ENCODE measurements at regions not wholly inside any gene's neighbourhood (a gene's known extent, or its start where the extent isn't known, plus 50 kb on each side); places are given as distances from the start of the nearest gene placed in this dataset.

- no peak for DNase-seq
Measured at GRCh38 chr7:53988376-53988775, 553.8 kb upstream of the VSTM2A start.

- no peak for DNase-seq
Measured at GRCh38 chr7:53993224-53993623, 549.0 kb upstream of the VSTM2A start.

DNA sequence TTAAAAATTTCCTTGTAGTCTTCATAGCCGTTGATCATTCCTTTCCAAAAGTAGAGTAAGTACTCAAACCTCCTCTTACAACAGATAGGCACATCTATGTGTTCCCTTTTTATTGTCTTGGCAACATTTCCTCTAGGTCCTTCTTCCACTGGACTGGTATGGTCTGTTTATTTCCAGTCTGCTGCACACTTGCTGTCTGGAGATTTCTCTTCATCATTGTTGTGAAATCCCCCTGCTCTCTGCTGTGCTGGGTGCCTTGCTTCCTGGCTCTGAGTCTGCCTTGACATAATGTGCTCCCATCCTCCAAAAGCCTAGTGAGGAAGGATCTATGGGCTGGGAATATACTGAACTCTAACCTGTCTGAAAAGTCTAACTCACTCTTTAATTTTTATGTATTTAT lies 545.3 kb upstream of the VSTM2A start:
- DNase-seq: no peak

- DNase-seq: no peak
Measured at GRCh38 chr7:54014765-54015164, 527.4 kb upstream of the VSTM2A start.

DNA sequence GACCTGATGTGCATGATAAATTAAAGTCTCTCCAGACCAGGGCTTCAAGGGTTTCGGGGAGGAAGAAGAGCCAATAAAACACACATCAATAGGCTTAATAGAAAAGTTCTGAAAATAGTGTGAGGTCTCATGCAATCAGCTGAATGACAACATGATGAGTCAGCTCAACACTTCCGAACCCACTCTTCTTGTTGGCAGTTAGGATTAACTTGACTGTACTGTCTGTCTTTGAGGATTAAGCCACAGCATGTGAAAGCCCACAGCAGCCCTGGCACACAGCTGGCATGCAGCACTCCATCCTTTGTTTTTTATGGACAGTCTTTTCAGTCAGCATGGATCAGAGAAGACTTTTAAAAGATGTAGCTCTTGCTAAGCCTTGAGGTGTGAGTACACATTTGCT lies 526.9 kb upstream of the VSTM2A start:
- DNase-seq: no peak

DNA sequence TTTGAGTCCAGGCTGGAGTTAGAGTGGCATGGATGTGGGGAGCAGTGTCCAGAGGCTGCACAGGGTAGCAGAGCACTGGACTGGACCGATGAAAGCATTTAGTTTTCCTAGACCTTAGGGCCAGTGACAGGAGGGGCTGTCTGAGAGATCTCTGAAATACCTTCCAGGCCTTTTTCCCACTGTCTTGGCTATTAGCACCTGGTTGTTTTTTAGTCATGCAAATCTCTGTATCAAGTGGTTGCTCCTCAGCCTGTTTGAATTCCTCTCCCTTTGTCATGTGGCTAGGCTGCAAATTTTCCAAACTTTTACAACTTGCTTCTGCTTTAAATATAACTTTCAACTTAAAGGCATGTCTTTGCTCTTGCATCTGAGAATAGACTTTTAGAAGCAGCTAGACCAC lies 504.3 kb upstream of the VSTM2A start:
- DNase-seq: no peak

DNA sequence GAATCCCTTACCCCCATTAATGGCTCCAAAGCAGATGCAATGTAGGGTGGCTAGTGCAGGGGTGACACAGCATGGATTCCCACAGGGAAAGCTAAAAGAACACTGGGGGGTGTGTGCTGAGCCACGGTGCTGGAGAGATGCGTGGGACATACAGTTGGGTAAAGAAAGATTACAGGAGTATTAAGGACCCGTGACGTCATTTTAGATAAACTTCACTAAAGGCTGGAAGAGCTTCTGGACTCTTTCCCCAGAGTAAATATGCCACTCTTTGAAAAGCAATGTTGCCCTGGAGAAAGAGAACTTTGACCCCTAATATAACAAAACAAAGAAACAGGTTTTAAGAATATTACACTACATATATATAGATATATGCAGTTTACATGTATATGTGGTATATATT lies 481.5 kb upstream of the VSTM2A start:
- DNase-seq: no peak

DNA sequence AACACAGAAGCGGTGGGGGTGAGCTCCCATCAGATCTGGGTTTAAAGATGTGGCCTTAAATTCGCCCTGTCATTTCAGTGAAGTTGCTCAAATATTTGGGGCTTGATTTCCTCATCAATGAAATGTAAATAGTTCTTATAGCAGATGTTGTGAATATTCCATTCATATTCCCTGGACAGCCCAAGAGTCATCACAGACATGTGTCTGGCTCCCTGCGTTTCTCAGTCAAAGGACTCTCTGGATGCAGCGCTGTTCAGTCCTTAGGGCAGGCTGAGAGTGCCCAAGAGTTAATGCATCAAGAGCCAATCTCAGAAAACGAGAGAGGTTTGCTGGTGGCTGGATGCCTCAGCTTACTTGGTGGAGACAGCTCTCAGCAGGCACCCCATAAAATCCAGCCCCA lies 475.5 kb upstream of the VSTM2A start:
- no peak for DNase-seq

DNA sequence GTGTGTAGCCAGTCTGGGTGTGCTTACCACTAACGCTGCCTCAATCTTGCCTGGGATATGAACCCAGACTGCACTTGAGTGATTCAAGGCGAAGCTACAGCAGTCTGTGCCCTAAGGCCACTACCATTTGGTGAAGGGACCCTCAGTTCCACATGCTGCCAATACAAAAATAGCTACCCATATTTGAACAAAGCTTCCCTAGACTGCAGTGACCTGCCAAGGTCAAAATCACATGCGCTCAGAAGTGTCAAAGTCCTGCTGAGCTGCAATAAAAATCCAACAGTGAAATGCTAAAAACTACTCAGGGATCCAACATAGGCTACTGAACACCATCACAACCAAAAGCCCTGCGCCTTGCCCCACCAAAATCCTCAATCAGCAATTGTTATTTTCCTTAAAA lies 472.3 kb upstream of the VSTM2A start:
- DNase-seq: no peak

DNA sequence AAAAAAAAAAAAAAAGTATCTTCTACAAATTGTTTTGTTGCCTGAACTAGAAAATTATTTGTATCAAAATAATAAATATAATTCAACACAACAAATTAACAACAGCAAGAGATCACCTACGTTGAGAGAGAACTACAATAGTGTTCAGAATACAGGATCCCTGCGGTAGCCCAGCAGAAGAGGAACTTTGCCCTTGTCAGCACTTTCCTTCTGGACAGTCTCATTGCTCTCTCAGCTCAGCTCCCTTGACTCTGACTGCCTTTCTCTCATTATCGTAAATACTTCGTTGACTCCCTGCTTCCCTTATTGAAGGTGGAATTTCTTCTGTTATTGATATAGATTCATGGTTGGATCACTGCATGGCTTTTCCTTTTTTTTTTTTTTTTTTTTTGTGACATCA lies 469.5 kb upstream of the VSTM2A start:
- DNase-seq: no peak

DNA sequence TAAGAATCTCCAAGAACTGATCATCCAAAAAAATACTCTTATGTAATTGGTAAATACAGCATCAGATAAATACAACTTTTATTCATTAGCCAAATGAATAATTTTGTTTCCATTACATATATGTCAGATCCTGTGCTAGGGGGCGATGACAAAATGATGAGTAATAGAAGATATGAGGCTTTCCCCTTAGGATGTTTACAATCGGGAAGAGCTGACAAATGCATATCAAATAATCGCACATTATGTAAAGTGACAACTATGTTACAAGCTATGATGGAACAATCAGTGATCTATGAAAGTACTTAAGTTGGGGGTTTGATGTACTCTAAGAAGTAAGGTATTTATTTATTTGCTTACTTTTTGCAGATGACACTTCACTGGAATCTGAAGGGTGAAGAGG lies 465.6 kb upstream of the VSTM2A start:
- no peak for DNase-seq

DNA sequence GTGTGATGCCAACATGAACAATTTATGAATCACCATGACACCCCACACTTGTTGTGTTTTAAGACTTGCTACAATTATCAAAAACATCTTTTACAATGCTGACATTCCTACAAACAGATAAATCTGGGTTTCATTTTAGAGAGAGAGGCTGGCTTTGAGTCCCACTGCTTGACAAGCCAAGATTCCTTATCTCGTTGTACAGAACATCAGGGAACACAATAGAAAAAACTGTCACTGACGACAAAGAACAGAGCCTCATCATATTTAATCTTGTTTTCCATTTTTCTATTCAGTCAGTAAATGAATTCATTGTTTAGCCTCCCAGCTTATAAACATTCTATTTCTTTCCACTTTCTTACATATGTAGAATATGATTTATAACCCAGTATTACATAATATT lies 461.6 kb upstream of the VSTM2A start:
- DNase-seq: no peak

DNA sequence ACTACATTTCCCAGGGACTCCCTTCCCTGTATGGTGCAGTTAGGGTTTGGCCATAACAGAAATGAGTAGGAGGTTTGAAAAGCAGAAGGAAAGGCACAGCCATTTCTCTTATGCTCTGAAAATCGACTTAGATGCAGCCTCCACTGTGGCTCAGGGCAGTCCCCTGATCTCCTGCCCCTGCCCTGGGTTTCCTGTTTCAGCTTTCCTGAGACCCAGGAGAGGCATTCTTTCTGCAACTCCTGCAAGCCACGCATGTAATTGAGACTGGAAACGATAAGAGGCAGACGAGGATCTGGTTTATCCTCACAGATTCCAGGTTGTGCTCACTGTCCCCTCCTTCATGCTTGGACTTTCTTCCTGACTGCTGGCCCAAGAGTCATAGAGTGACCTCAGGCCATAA lies 461.2 kb upstream of the VSTM2A start:
- DNase-seq: no peak

GRCh38 chr7:54084340-54084739 lies 457.8 kb upstream of the VSTM2A start:
- no peak for DNase-seq

- no peak for DNase-seq
Measured at GRCh38 chr7:54090652-54091213, 451.4 kb upstream of the VSTM2A start.

DNA sequence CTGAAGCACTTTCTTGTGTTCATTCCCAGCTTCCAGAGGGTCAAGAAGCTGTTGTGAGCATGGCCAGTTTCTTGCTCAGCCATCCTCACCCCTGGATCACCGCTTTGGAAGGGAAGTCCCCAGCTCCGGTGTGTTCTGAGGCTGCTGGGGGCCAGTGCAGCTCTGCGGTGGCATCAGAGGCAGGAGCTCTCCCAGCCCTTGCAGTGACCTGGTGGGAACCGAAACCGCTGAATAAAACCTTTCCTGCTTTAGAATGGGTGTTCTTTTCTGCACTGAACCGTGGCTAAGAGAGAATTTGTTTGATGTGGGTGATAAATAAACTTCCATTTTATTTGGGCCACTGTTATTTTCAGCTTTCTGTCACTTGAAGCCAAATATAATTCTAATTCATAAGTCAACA lies 450.9 kb upstream of the VSTM2A start:
- no peak for DNase-seq

GRCh38 chr7:54097886-54098285 lies 444.3 kb upstream of the VSTM2A start:
- DNase-seq: no peak

- no peak for DNase-seq
Measured at GRCh38 chr7:54109501-54109900, 432.7 kb upstream of the VSTM2A start.

DNA sequence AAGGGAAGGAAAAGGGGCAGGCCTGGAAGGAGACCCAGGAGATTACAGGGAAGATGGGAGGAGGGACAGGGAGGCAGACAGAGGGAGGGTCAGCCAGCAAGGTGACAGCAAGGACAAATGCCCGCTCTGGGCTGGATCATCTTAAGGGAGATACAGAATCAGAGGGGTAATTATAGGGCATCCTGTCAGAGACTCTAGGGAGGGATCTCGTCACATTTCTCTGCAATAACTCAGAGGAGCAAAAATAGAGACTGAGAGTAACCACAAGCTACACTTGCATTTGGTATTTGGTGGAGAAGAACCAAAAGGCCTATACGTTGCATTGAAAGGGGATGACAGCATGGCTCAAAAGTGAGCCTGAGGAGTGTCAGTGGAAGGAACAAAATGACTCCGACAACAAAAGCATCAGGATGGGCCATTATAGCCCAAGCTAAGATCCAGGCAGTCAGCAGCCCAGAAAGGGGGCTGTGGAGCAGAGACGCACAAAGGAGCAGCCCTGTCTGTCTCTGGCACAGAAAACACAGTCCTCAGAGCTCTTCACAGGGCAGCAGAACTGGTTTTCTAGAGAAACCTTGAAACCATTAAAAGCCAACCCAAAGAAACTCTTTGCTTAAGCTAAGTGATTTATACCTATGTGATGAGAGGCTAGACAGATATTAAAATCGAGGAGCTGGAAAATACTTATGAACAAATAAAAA lies 430.2 kb upstream of the VSTM2A start:
- no peak for DNase-seq

- DNase-seq: no peak
Measured at GRCh38 chr7:54112567-54112966, 429.6 kb upstream of the VSTM2A start.

- no peak for DNase-seq
Measured at GRCh38 chr7:54115028-54115763, 427.0 kb upstream of the VSTM2A start.

DNA sequence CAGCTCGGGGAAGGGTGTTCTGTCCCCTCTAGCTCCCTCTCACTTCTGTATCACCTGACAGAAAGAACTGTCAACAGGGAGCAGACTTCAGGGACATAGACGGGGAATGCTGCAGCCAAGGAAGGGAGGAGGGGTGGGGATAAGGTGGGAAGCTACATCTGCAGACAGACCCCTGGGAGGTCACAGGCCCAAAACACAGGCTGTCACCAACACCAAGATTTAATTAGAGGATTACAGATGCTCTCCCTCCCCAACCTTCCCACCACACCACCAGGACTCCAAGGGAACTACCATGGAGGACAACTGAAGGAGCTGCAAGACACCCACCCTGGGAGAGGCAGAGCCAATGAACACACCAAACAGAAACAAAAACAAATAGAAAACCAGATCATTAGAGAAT lies 425.2 kb upstream of the VSTM2A start:
- DNase-seq: no peak

DNA sequence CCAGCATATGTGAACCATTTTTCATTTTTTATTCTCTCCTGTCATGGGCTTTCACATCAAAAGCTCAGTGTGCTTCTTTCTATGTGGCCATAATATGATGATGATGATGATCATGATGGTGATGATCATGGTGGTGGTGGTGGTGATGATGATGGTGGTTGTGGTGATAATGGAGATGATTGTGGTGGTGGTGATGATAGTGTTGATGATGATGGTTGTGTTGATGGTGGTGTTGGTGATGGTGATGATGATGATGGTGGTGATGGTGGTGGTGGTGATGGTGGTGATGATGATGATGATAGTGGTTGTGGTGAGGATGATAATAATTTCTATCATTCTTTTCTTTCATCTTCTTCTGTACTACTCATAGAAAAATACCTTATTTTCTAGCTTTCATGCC lies 413.1 kb upstream of the VSTM2A start:
- DNase-seq: no peak

DNA sequence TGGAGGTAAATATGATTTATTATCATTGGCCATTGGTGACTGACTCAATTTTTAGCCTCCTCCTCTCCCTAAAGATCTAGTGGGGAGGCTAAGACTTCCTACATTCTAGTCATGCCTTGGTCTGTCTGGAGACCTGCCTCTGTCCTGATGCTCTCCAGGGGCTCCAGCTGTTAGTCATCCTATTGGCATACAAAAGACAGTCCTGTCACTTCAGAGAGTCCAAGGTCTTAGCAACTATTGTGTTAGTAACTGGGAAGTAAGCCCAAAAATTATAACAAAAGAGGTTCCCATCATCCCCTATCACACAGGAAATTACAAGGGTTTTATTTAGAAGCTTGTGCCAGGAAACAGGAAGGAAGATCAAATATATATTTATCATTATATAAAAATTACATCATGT lies 400.6 kb upstream of the VSTM2A start:
- DNase-seq: no peak

DNA sequence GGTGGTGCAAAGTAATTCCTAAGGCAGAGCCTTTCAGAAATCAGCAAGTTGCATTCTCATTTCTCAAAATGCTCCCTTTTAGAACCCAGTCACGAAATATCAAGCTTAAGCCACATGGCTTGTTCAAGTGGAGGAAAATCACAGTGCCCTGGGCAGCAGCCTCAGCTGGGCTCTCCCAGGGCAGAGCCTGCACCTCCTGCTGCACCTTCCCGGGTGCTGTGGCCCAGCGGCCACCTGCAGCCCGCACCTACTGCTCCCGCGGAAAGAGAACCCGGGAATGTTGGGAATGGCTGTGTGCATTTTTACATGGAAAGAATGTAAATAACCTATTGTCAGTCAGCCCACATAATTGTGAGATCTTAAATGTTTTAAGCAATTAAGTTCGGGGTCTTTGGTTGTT lies 396.5 kb upstream of the VSTM2A start:
- DNase-seq: no peak
